Kidney glomerular epithelial cell (primary cell): ENCODE measurements at regions not wholly inside any gene's neighbourhood (a gene's known extent, or its start where the extent isn't known, plus 50 kb on each side); places are given as distances from the start of the nearest gene placed in this dataset.

Experiments used
- DNase-seq: peaks from one replicate; lab custom pipeline; 2025; lab: John Stamatoyannopoulos, UW

- DNase-seq: no peak
These were observed 644.9 kb downstream of the CCDC171 start for GRCh38 chr9:16197578-16198370.

- DNase-seq: no peak
These were observed 646.2 kb downstream of the CCDC171 start for GRCh38 chr9:16198996-16199395.

GRCh38 chr9:16202221-16202620 lies 649.4 kb downstream of the CCDC171 start:
- DNase-seq: no peak

- DNase-seq: peak; percentile 97
These were observed 650.3 kb downstream of the CCDC171 start for GRCh38 chr9:16202914-16203728.

GRCh38 chr9:16203729-16204573 lies 651.1 kb downstream of the CCDC171 start:
- DNase-seq: no peak

- DNase-seq: no peak
These were observed 652.6 kb downstream of the CCDC171 start for GRCh38 chr9:16205455-16205854.

GRCh38 chr9:16206518-16206917 lies 653.7 kb downstream of the CCDC171 start:
- DNase-seq: no peak

GRCh38 chr9:16207161-16207560 lies 654.3 kb downstream of the CCDC171 start:
- DNase-seq: no peak

GRCh38 chr9:16210440-16210839 lies 657.6 kb downstream of the CCDC171 start:
- no peak for DNase-seq

GRCh38 chr9:16211946-16212345 lies 658.5 kb downstream of the BNC2 start:
- no peak for DNase-seq

- DNase-seq: peak; percentile 90
These were observed 656.5 kb downstream of the BNC2 start for GRCh38 chr9:16213781-16214515.

GRCh38 chr9:16214677-16215352 lies 655.7 kb downstream of the BNC2 start:
- DNase-seq: no peak

- DNase-seq: no peak
These were observed 655.2 kb downstream of the BNC2 start for GRCh38 chr9:16215353-16215680.

- no peak for DNase-seq
These were observed 652.3 kb downstream of the BNC2 start for GRCh38 chr9:16217943-16218701.

GRCh38 chr9:16221366-16221765 lies 649.1 kb downstream of the BNC2 start:
- no peak for DNase-seq

GRCh38 chr9:16221822-16222547 lies 648.5 kb downstream of the BNC2 start:
- no peak for DNase-seq

GRCh38 chr9:16223074-16223871 lies 647.2 kb downstream of the BNC2 start:
- DNase-seq: peak; percentile 2

- DNase-seq: no peak
These were observed 639.7 kb downstream of the BNC2 start for GRCh38 chr9:16230731-16231130.

- DNase-seq: peak; percentile 58
These were observed 634.2 kb downstream of the BNC2 start for GRCh38 chr9:16236311-16236710.
